ENCODE measurements at regions not wholly inside any gene's neighbourhood (a gene's known extent, or its start where the extent isn't known, plus 50 kb on each side); places are given as distances from the start of the nearest gene placed in this dataset.
"Not testable (repeated sequence)": the region's sequence is repeated elsewhere in the genome, so short reads cannot be mapped to it uniquely, and the experiment has no call there.

GRCh38 chr18:15005313-15006130, 257.6 kb downstream of the ANKRD30B start:
- Mint-ChIP-seq H3K9me3 (peaks cover 0 to 16% (median 4%) of the 10 kb centered on the region in 6 donors), H3K4me1 (no peaks in the 10 kb centered on the region), H3K36me3 (peaks cover 0 to 3% (median 0%) of the 10 kb centered on the region in 3 donors), H3K4me3 (no peak overlapping the region), H3K27me3 (ENCODE audit: low read depth in 3 of 3) (no peaks in the 10 kb centered on the region), H3K27ac (no peak overlapping the region)
- DNase-seq, result no peak

- not testable (repeated sequence) for H3K4me1 Mint-ChIP-seq; H3K27me3 Mint-ChIP-seq (ENCODE audit: low read depth in 3 of 3); DNase-seq; H3K27ac Mint-ChIP-seq; H3K4me3 Mint-ChIP-seq; H3K36me3 Mint-ChIP-seq
- peaks cover 0 to 16% (median 4%) of the 10 kb centered on the region in 6 donors for H3K9me3 Mint-ChIP-seq
These were observed 258.6 kb downstream of the ANKRD30B start for GRCh38 chr18:15006616-15007015.

- not testable (repeated sequence) for H3K9me3 Mint-ChIP-seq; H3K27ac Mint-ChIP-seq; H3K27me3 Mint-ChIP-seq (ENCODE audit: low read depth in 3 of 3); H3K4me3 Mint-ChIP-seq; H3K4me1 Mint-ChIP-seq; H3K36me3 Mint-ChIP-seq; DNase-seq
These were observed 278.1 kb downstream of the ANKRD30B start for GRCh38 chr18:15026041-15026440.

GRCh38 chr18:15028037-15028436, 280.1 kb downstream of the ANKRD30B start:
- DNase-seq, result not testable (repeated sequence)

GRCh38 chr18:15060279-15060880, 312.4 kb downstream of the ANKRD30B start:
- peaks cover 0 to 12% (median 6%) of the 10 kb centered on the region in 6 donors for H3K9me3 Mint-ChIP-seq
- H3K4me1 Mint-ChIP-seq; H3K4me3 Mint-ChIP-seq; DNase-seq; H3K27ac Mint-ChIP-seq; H3K36me3 Mint-ChIP-seq; H3K27me3 Mint-ChIP-seq (ENCODE audit: low read depth in 3 of 3): not testable (repeated sequence)

More at GRCh38 chr18:15028037-15028436, 280.1 kb downstream of the ANKRD30B start:
- H3K9me3 Mint-ChIP-seq; H3K4me3 Mint-ChIP-seq; H3K27me3 Mint-ChIP-seq (ENCODE audit: low read depth in 3 of 3); H3K36me3 Mint-ChIP-seq; H3K27ac Mint-ChIP-seq; H3K4me1 Mint-ChIP-seq: not testable (repeated sequence)

- DNase-seq; H3K4me3 Mint-ChIP-seq; H3K36me3 Mint-ChIP-seq; H3K27ac Mint-ChIP-seq; H3K4me1 Mint-ChIP-seq; H3K27me3 Mint-ChIP-seq (ENCODE audit: low read depth in 3 of 3): not testable (repeated sequence)
- peaks cover 0 to 10% (median 4%) of the 10 kb centered on the region in 6 donors for H3K9me3 Mint-ChIP-seq
These were observed 313.4 kb downstream of the ANKRD30B start for GRCh38 chr18:15061289-15061896.

- DNase-seq; H3K27ac Mint-ChIP-seq; H3K4me1 Mint-ChIP-seq; H3K9me3 Mint-ChIP-seq; H3K36me3 Mint-ChIP-seq; H3K4me3 Mint-ChIP-seq; H3K27me3 Mint-ChIP-seq (ENCODE audit: low read depth in 3 of 3): not testable (repeated sequence)
These were observed 318.5 kb downstream of the ANKRD30B start for GRCh38 chr18:15066434-15066833.

- H3K36me3 Mint-ChIP-seq; H3K27ac Mint-ChIP-seq; H3K4me3 Mint-ChIP-seq; H3K4me1 Mint-ChIP-seq; DNase-seq; H3K9me3 Mint-ChIP-seq; H3K27me3 Mint-ChIP-seq (ENCODE audit: low read depth in 3 of 3): not testable (repeated sequence)
These were observed 323.3 kb downstream of the ANKRD30B start for GRCh38 chr18:15071311-15071710.

Data from immature natural killer cell (primary cell).